DND-41 (cell line): ENCODE measurements at regions not wholly inside any gene's neighbourhood (a gene's known extent, or its start where the extent isn't known, plus 50 kb on each side); places are given as distances from the start of the nearest gene placed in this dataset.

Experiments used
- CTCF ChIP-seq: IDR thresholded peaks from 2 replicates; pipeline ENCODE4 v1.5.1; 2012; ENCODE audit warnings: borderline replicate concordance, low read length, moderate library complexity, mild to moderate bottlenecking; ENCODE audit not compliant: poor library complexity, severe bottlenecking; ENCODE audit errors: extremely low read depth
- EZH2 ChIP-seq: IDR thresholded peaks from 3 replicates; pipeline ENCODE4 v1.6.1; 2012; ENCODE audit warnings: borderline replicate concordance, low read depth, mild to moderate bottlenecking, moderate library complexity, low read length, inconsistent platforms; ENCODE audit not compliant: severe bottlenecking

GRCh38 chrX:5559386-5559785 lies 669.3 kb downstream of the NLGN4X start:
- TF ChIP-seq CTCF (no peak), EZH2 (no peak)
